HCEC 1CT (cell line): ENCODE measurements at regions not wholly inside any gene's neighbourhood (a gene's known extent, or its start where the extent isn't known, plus 50 kb on each side); places are given as distances from the start of the nearest gene placed in this dataset.

ENCODE experiments used
- DNase-seq: peaks from one replicate; pipeline ENCODE4 v3.0.0-alpha.2; 2017

- no peak for DNase-seq
Measured at GRCh38 chr13:65653613-65654012, 1576.5 kb downstream of the PCDH9 start.

DNA sequence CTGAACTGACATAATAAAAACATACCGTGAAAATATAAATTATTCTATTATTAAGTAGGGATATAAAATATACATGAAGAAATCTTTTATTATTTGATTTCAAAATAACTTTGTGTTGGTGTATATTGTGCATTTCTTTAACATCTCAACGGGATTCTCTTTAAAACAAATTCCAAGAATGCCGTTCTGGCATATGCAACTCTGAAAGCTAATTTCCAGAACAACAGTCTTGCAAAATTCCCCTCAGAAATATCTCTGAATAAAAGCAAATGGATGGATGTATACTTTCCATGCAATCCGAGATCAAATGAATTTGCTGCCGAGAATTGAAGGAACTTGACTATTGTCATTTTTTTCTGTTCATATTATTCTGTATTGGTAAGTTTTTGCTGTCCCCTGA is 1579.8 kb downstream of the PCDH9 start:
- DNase-seq = no peak

DNA sequence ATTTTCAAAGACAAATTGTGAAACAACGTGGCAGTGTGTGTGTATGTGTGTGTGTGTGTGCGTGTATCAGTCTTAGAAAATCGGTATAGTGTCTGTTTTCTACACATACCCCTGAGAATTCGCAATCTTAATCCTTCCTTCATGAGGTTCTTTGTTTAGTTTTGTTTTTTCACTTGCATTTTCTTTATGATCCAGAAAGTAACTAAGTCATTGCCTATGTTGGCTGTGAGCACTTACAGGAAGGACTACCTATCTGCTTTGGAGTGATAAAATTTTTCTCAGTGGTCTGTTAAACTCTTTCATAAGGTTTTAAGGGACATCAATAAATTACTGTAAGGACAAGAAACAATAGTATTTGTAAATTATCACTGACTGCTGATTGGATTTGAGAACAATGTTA is 1587.1 kb downstream of the PCDH9 start:
- DNase-seq = no peak

- DNase-seq = no peak
Measured at GRCh38 chr13:65642301-65642700, 1587.8 kb downstream of the PCDH9 start.

- peak; percentile 37 for DNase-seq
Measured at GRCh38 chr13:65638572-65639168, 1591.5 kb downstream of the PCDH9 start.

DNA sequence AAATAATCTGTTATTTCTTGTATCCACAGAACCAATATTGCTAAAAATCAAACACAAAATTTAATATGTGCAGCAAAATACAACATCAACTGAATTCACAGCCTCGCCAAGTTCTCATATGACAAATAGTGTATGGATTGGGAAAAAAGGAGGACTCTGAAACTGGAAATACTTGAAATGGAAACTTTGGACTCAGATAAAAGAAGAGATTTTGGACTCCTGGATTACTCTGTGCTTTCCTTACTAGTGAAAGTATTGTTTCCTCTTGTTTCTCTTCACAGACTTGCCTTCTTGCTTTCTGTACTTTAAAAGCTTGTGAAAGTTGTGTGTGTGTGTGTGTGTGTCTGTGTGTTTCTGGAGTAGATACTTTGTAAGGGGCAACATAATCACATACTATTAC is 1596.3 kb downstream of the PCDH9 start:
- no peak for DNase-seq

DNA sequence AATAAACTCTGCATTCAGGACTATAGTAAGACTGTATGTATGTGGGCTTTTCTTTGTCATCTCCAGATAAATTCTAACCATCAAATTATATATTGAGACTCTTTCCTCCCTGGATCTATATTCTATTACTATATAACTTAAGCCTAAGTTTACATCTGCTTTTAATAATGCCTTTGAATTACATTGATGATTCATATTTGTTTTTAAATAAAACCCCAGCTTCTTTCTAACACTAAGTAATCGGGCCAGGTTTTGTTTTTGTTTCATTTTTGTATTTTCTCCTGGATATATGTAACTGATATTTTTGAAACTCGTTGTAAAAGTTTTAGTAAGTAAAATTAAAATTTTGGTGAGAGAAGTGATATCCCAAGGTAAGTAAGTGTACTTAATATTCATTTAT is 1599.1 kb downstream of the PCDH9 start:
- DNase-seq = no peak

- no peak for DNase-seq
Measured at GRCh38 chr13:65629926-65630325, 1600.2 kb downstream of the PCDH9 start.

DNA sequence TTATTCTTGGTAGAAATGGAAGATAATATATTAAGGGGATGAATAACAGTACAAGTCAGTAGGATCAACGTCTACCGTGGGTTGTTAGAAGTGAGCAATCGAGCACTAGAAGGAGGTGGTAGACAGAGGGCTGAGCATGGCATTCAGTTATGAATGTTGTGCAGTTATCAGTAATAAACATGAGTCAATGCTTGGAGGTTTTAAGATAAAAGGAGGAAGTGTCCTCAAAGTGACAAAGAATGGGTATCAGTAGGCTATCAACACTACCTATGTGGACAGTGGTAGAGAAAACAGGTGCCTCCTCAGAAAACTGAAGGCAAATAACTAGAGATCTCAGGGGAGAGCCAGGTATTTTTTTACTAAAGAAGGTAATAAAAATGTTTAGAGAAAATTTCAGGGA is 1607.0 kb downstream of the PCDH9 start:
- no peak for DNase-seq

DNA sequence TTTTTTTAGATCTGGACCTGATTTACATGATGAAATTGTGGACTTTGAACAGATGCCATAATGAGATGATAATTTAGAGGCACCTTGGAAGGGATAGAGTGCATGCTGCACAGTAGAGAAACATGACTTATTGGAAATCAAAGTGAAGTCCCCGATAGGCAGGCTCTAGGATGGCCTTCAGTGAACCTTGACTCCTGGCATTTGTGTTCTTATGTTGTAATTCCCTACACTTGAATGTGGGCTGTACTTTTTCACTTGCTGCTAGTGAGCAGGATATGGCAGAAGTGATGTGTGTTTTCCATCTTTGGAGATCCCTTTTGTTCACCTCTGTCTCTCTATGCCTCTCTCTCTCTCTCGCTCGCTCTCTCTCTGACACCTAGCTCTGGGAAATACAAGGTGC is 1614.6 kb downstream of the PCDH9 start:
- no peak for DNase-seq

DNA sequence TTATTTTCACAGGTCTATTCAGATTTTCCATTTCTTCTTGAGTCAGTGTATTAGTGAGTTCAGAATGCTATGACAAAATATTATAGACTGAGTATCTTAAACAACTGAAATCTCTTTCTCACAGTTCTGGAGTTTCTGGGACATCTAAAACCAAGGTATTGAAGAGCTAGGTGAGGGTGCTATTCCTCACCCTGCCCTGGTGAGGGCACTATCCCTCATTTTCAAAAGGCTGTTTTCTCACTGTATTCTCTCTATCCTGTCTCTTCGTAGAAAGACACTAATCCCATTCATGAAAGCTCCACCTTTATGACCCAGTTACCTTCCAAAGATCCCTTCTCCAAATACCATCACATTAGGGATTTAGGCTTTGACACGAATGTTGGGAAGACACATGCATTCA is 1617.1 kb downstream of the PCDH9 start:
- no peak for DNase-seq

GRCh38 chr13:65609350-65609749 is 1620.8 kb downstream of the PCDH9 start:
- DNase-seq = no peak

DNA sequence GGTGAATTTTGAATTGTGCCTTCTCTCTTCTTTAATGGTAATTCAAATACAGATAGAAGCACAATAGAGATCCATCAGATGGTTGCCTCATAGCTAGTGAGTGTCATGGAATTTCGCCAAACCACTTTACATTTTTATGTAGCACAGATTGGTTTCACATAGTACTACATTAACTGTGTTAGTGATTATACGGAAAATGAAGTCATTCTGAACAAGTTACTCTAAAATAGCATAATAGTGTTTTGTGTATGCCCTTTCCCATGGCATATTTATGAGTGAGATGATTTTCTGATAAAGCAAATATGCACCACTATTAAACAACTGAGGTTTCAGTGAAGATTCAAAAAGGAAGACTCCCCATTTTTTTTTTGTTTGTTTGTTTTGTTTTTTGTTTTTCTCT is 1623.5 kb downstream of the PCDH9 start:
- DNase-seq = peak; percentile 38

GRCh38 chr13:65605396-65605795 is 1624.7 kb downstream of the PCDH9 start:
- DNase-seq = no peak

GRCh38 chr13:65603160-65603559 is 1627.0 kb downstream of the PCDH9 start:
- no peak for DNase-seq

DNA sequence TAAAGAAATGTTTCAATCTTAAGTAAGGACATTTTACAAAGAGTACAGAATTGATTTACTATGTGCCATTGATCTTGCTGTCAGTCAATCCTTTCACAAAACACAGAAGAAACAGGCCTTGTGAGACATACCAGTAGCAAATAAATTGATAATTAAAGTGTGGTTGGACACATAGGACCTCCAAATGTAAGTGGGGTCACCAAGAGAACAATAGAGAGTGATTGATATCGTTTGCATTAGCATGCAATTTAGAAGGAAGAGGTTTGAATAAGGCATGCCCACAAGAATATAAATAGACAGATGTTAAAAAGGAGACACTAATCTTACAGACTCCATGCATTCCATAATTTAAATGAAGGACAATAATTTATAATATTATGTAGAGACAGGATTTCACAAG is 1628.3 kb downstream of the PCDH9 start:
- no peak for DNase-seq

DNA sequence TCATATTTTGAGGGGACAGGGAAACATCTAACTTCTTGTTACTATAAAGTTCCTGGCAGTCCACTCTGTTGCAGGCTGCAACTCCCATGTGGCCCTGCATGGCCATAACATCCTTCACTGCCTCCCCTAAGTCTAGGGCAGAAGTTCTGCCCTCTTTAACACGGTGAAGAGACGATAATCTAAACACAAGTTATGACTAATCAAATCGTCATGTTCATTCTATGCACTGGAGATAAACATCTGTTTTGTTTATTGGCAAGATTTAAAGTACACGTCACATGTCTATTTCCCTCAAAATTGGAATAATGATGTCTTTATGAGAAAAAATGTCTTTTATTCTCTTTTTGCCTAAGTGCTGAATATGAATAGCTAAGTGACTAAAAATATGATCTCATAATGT is 1629.4 kb downstream of the PCDH9 start:
- DNase-seq = peak; percentile 84

GRCh38 chr13:65597839-65598818 is 1632.0 kb downstream of the PCDH9 start:
- DNase-seq = peak; percentile 85

DNA sequence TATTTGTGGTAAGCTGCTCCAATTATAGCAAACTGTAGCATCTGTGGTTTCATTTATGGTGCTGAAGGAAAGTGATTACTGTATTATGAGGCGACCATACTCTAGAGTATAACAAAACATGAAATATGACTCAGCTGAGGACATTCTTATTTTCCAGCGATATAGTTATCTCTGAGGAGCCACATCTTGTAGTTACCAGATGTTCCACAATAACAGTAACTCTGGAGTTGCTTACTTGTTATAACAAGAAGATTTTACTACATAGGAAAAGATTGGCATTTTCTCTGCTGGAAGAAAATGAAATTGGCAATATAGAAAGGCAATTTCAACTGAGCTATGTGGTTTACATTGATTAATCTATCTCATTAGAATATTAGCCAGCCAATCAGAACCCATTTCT is 1634.2 kb downstream of the PCDH9 start:
- DNase-seq = peak; percentile 15

DNA sequence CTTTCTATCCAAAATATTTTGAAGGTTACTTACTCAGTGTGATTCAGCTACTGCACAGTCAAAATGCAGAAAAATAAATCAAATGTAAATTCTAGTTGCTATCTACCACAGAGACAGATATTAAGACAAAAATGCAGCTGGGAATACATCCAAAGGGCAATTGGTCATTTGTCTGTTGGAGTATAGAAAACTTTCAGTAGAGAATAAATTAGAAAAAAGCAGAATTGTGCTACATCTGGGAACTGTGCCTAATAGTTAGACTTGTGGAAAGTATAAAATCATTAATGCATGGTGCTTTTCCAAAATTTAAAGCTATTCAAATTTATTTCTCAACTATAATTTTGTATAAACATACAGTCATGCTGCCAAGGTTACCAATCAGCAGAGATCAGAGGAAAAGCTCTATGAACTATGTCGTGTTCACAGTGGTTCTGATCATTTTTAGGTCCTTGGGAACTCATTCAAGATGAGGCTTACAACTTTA is 1635.8 kb downstream of the PCDH9 start:
- DNase-seq = peak; percentile 67

DNA sequence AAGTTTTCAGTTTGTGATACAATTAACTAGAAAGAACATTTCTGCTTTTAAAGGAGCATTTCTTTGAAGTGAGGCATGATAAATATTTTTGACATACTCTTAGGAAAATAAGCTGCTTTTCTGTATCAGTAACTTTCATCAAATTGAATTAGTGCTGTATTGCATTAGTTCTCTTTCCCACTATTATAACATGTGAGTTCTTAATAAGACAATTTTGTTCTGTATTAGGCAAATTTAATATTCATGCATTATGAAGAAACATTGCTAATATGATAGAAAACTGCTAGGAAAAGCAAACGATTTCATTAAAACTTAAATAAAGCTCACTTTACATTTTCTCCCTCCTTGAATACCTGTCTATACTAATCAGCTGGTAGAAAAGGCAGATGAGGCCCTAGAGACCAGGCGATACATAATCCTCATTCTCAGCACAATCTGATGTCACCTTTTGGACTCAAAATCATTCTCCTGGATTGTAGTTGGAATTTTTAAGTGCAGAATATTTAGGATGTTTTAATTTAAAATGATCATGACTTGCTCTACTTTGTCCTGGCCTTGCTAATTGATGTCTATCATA is 1636.8 kb downstream of the PCDH9 start:
- no peak for DNase-seq

- DNase-seq = no peak
Measured at GRCh38 chr13:65592731-65593130, 1637.4 kb downstream of the PCDH9 start.

GRCh38 chr13:65585346-65585745 is 1644.8 kb downstream of the PCDH9 start:
- no peak for DNase-seq

- DNase-seq = no peak
Measured at GRCh38 chr13:65584126-65584525, 1646.0 kb downstream of the PCDH9 start.
